ES-I3 (cell line): ENCODE measurements at regions not wholly inside any gene's neighbourhood (a gene's known extent, or its start where the extent isn't known, plus 50 kb on each side); places are given as distances from the start of the nearest gene placed in this dataset.
"Not testable (repeated sequence)": the region's sequence is repeated elsewhere in the genome, so short reads cannot be mapped to it uniquely, and the experiment has no call there.

ENCODE experiments used
- H3K36me3 ChIP-seq: 2 replicates; pipeline ENCODE4 v1.6.1; 2013; ENCODE audit warnings: mild to moderate bottlenecking, low read length, control low read depth, moderate library complexity; ENCODE audit not compliant: insufficient read depth
- H3K4me1 ChIP-seq: 2 replicates; pipeline ENCODE4 v1.6.1; 2013; ENCODE audit warnings: mild to moderate bottlenecking, control low read depth, low read length; ENCODE audit not compliant: insufficient read depth
- H3K9ac ChIP-seq: 2 replicates; pipeline ENCODE4 v1.6.1; 2013; ENCODE audit warnings: low read depth, mild to moderate bottlenecking, low read length, moderate library complexity
- H3K9me3 ChIP-seq: 2 replicates; pipeline ENCODE4 v1.6.1; 2013; ENCODE audit warnings: mild to moderate bottlenecking, low read length, moderate library complexity; ENCODE audit not compliant: control insufficient read depth, insufficient read depth

- H3K4me1 ChIP-seq, result peaks cover 53% of the 10 kb centered on the region
- H3K9me3 ChIP-seq, result peaks cover 9% of the 10 kb centered on the region; the same call in 1 of the 2 replicates
- no peak overlapping the region for H3K9ac ChIP-seq
- no peaks in the 10 kb centered on the region for H3K36me3 ChIP-seq
Measured at GRCh38 chr21:14614287-14614686, 68.2 kb upstream of the SAMSN1 start.

- H3K9ac ChIP-seq, result no peak overlapping the region
Measured at GRCh38 chr21:14613486-14614224, 67.5 kb upstream of the SAMSN1 start.

GRCh38 chr21:14610119-14610518 is 64.0 kb upstream of the SAMSN1 start:
- peaks cover 25% of the 10 kb centered on the region for H3K4me1 ChIP-seq
- not testable (repeated sequence) for H3K9me3 ChIP-seq, H3K36me3 ChIP-seq, H3K9ac ChIP-seq

More at GRCh38 chr21:14613486-14614224, 67.5 kb upstream of the SAMSN1 start:
- H3K36me3 ChIP-seq, result no peaks in the 10 kb centered on the region
- peaks cover 9% of the 10 kb centered on the region; the same call in 1 of the 2 replicates for H3K9me3 ChIP-seq
- H3K4me1 ChIP-seq, result peaks cover 47% of the 10 kb centered on the region

- peaks cover 9% of the 10 kb centered on the region for H3K9me3 ChIP-seq
- no peak overlapping the region for H3K9ac ChIP-seq
- peaks cover 17% of the 10 kb centered on the region; the same call in 1 of the 2 replicates for H3K4me1 ChIP-seq
- no peaks in the 10 kb centered on the region for H3K36me3 ChIP-seq
Measured at GRCh38 chr21:14609274-14609673, 63.2 kb upstream of the SAMSN1 start.

- Histone ChIP-seq H3K36me3 (no peaks in the 10 kb centered on the region), H3K9ac (no peak overlapping the region), H3K4me1 (peaks cover 16% of the 10 kb centered on the region), H3K9me3 (peaks cover 9% of the 10 kb centered on the region)
Measured at GRCh38 chr21:14607262-14607661, 61.1 kb upstream of the SAMSN1 start.

GRCh38 chr21:14603202-14603601 is 57.1 kb upstream of the SAMSN1 start:
- Histone ChIP-seq H3K9ac (no peak overlapping the region; the same call in 1 of the 2 replicates), H3K9me3 (no peaks in the 10 kb centered on the region; the same call in 1 of the 2 replicates), H3K36me3 (0 out of 2 replicates have a peak, but pooled peaks cover 2% of the 10 kb centered on the region), H3K4me1 (peaks cover 18% of the 10 kb centered on the region)

- H3K4me1 ChIP-seq, result peaks cover 17% of the 10 kb centered on the region
- 0 out of 2 replicates have a peak, but pooled peaks cover 2% of the 10 kb centered on the region for H3K36me3 ChIP-seq
- H3K9me3 ChIP-seq, result no peaks in the 10 kb centered on the region; the same call in 1 of the 2 replicates
- no peak overlapping the region; the same call in none of the 2 replicates for H3K9ac ChIP-seq
Measured at GRCh38 chr21:14602382-14602958, 56.4 kb upstream of the SAMSN1 start.

- 0 out of 2 replicates have a peak, but pooled peaks cover 2% of the 10 kb centered on the region for H3K36me3 ChIP-seq
- 0 out of 2 replicates have a peak, but pooled peaks cover 4% of the 10 kb centered on the region for H3K9me3 ChIP-seq
- H3K4me1 ChIP-seq, result peaks cover 13% of the 10 kb centered on the region
- H3K9ac ChIP-seq, result no peak overlapping the region
Measured at GRCh38 chr21:14600569-14601297, 54.6 kb upstream of the SAMSN1 start.

GRCh38 chr21:14598065-14598464 is 52.0 kb upstream of the SAMSN1 start:
- H3K9ac ChIP-seq, result no peak overlapping the region
- peaks cover 6% of the 10 kb centered on the region; the same call in 1 of the 2 replicates for H3K9me3 ChIP-seq
- 0 out of 2 replicates have a peak, but pooled peaks cover 2% of the 10 kb centered on the region for H3K36me3 ChIP-seq
- H3K4me1 ChIP-seq, result peaks cover 10% of the 10 kb centered on the region
